Stimulated activated CD8-positive, alpha-beta memory T cell treated with anti-CD3 and anti-CD28 coated beads, Interleukin-4, amount 100 ng/mL, for 1 hour (primary cell): ENCODE measurements at regions not wholly inside any gene's neighbourhood (a gene's known extent, or its start where the extent isn't known, plus 50 kb on each side); places are given as distances from the start of the nearest gene placed in this dataset.
"Not testable (repeated sequence)": the region's sequence is repeated elsewhere in the genome, so short reads cannot be mapped to it uniquely, and the experiment has no call there.

ENCODE experiments used
- DNase-seq, 2 donors: peaks; one replicate each; pipeline ENCODE4 v3.0.0-alpha.2; 2020; ENCODE audit warnings: low read depth in 2 of 2, low spot score in 1 of 2

- DNase-seq = no peak
Observed at GRCh38 chr12:75742048-75742447, 230.6 kb upstream of the KRR1 start.

- DNase-seq = no peak
Observed at GRCh38 chr12:75739912-75740311, 228.5 kb upstream of the KRR1 start.

DNA sequence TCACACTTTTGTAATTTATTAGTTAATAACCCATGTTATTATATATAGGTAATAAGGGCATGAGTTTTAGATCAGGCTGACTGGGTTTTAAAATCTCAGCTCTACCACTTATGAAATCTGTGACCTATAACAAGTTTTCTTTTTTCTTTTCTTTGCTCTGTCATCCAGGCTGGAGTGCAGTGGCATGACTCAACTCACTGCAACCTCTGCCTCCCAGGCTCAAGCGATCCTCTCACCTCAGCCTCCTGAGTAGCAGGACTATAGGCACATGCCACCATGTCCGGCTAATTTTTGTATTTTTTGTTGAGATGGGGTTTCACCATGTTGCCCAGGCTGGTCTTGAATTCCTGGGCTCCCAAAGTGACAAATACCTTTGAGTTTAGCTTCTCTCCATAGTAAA lies 227.7 kb upstream of the KRR1 start:
- DNase-seq = not testable (repeated sequence)

DNA sequence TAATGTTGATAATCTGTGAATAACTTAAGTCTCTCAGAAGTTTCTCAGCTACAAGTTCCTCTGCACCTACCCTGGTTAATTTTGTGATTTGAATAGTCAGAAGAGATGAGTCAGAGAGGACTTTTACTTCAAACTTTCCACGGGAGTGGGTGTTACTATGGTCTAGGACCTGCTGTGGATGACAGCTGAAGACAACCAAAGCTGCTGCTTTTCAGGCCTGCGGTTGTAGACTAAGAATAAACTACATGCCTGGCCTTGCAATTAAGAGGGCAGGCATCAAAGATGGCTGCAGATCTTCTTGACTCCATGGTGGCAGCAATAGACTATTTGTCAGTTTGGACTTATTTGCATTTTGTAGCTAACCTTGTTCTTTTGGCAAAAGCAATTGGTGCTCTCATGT lies 227.1 kb upstream of the KRR1 start:
- no peak for DNase-seq

- no peak for DNase-seq
Observed at GRCh38 chr12:75735853-75736252, 224.4 kb upstream of the KRR1 start.

DNA sequence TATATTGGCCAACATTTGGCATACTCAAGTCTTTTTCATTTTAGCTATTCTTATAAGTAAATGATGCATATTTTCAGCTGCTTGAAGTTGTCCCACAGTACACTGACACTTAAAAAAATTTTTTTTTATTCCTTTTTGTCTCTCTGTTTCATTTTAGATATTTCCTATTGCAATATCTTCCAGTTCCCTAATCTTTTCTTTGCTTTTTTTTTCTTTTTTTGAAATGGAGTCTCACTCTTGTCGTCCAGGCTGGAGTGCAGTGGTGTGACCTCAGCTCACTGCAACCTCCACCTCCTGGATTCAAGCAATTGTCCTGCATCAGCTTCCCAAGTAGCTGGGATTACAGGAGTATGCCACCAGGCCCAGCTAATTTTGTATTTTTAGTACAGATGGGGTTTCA lies 217.4 kb upstream of the KRR1 start:
- no peak for DNase-seq

- no peak for DNase-seq
Observed at GRCh38 chr12:75727577-75727976, 216.2 kb upstream of the KRR1 start.

- DNase-seq = no peak
Observed at GRCh38 chr12:75725521-75726111, 214.2 kb upstream of the KRR1 start.

DNA sequence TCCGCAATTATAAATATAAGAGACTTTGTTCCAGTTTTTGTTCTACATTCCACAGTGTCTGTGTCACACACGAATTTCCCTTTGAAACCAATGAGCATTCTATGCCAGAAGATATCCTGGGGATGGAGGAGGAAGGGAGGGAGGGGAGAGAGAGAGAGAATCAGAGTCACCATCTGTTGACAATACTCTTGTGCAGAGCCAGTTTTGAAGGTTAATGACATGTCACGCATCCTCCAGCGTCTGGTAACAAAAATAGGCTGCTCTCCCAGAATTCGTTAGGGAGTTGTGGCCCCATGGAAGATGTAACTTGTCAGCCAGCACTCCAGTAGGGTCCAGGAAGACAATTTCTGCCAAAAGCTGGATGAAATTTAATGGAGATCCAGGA lies 213.5 kb upstream of the KRR1 start:
- no peak for DNase-seq

- no peak for DNase-seq
Observed at GRCh38 chr12:75724307-75724927, 213.0 kb upstream of the KRR1 start.

DNA sequence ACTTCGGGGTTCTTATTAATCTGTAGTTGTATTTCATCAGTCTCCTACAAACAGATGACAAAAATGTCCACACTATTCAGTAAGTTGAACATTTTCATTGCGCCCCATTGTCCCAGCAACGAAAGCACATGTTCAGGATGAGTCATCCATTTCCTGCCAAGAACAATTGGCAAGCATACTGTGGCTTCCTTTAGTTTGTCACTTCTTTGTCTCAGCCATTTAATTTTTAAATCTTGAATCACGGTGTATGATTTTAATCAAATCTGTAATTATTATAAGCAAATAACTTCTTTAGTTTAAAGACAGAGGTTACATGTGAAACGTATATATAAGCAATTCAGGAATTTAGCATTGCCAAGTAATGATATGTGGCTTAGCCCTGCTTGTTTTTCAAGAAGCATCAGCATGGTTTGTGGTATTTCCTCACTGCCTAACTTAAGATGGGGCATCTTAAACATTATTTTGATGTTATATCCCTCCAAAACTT lies 211.3 kb upstream of the KRR1 start:
- peak in 1 of 2 donors; percentile 5 for DNase-seq

- no peak for DNase-seq
Observed at GRCh38 chr12:75721796-75722195, 210.4 kb upstream of the KRR1 start.

- no peak for DNase-seq
Observed at GRCh38 chr12:75720812-75721641, 209.6 kb upstream of the KRR1 start.

DNA sequence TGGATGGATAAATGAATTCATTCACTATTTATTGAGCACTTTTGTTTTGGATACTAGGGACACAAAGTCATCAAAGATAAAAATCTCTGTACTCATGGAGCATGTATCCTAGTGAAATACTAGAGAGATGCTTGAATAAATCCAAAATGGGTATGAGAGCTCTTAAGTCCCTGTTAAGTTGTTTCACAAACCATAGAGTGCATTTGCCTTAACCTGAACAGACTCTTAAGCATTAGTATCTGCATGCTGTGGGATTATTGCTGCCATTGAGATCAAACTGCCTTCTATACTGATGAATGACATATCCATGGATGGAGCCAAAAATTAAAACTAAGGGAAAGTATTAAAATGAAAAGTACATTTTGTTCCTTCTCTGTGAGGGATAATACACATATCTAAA lies 206.5 kb upstream of the KRR1 start:
- DNase-seq = no peak

DNA sequence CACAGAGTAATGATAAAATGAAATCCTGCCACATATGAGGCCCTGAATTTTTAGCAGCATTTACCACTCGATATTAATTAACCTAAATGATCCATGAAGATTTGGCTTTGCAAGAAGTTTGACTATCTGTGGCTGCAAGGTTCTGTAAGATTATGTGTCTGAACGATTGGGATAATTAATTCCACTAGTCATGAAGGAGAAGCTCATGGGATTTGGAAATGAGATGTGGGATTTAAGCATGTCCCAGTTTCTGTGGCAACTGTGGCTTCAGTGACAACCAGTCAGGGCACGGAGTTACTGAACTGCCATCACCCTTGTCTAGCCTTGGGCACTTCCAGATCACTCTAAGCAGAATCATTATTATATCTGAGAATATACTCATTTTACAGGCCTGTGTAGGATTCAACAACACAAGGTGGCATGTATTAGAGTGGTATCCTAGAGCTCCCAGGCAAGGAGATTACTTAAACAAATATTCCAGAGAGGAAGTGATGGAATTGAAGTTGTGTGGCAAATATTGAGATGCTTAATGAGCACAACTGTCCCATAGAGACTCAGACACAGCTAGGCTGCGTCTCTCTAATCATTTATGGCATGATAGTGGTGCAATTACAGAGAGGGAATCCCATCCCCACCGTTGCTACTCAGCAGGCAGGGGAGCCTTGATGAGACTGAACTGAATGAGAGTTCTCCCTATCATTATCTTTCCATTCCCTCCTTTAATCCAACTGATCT lies 205.0 kb upstream of the KRR1 start:
- no peak for DNase-seq

GRCh38 chr12:75715682-75716081 lies 204.3 kb upstream of the KRR1 start:
- DNase-seq = no peak

DNA sequence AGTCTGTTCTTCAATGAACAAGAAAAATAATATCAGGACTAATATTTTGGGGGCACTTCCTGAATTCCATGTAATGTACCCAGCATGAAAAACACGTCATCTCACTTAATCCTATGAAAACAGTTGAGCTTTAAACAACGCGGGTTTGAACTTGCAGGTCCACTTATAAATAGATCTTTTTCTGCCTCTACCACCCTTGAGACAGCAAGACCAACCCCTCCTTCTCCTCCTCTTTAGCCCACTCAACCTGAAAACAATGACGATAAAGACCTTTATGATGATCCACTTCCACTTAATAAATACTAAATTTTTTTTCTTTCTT lies 203.9 kb upstream of the KRR1 start:
- DNase-seq = no peak

GRCh38 chr12:75714462-75715322 lies 203.3 kb upstream of the KRR1 start:
- DNase-seq = no peak

DNA sequence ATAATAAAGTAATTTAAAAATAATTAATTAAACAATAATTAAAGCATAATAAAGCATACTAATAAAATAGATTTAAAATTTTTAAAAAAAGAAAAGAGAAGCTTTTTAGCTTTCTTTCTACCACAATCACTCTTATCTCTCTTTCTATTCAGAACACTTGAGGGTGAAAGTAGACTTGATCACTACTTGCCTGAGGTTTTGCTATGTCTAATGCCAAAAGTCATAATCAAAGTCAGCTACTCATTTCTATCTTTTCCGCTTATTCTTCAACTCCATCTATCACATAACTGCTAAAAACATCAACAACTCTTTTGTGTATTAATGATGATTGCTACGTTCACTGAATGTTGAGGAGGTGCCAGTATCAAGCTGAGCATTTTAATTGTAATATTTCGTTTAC lies 202.0 kb upstream of the KRR1 start:
- no peak for DNase-seq

DNA sequence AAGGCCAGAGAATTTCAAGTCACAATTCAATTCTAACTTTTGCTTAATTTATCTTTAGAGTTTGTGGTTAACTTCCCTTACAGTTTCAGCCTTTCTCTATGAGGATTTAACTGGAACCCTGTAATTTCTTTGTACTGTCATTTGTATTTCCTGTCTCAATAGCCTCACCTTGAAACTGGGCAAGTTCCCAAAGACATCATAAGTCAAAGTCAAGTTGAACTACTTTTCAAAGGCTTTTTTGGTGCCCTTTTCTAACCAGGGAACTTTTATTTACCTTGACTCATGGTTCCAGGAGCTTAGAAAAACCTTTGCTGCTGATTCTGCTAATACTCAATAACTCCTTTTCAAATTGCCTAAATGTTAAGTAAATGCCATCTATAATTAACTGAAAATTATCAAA lies 200.8 kb upstream of the KRR1 start:
- no peak for DNase-seq

DNA sequence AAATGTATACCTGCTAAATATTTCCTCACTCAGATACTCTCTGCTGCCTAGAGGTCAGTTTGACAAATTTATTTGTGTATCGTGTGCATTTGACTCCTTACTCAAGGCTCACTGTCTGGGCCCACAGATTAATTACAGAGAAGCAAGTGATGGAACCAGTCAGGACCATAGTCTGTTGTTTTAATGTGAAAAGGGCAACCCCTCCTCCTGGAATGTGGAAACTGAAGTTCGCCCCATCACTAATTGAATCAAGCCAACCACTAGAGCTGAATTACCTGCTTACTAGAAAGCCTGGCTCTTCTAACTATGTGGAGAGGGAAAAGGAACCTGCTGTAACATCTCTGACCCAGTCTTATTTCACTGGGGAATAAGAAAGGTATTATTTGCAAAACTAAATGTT lies 199.9 kb upstream of the KRR1 start:
- no peak for DNase-seq
